Keratinocyte (primary cell): ENCODE measurements at regions not wholly inside any gene's neighbourhood (a gene's known extent, or its start where the extent isn't known, plus 50 kb on each side); places are given as distances from the start of the nearest gene placed in this dataset.

Experiments used
- EZH2 ChIP-seq: IDR thresholded peaks from one replicate; pipeline ENCODE4 v1.6.1; 2012; ENCODE audit warnings: inconsistent platforms, mild to moderate bottlenecking, low read length, moderate library complexity
- TF ChIP-seq, protein P1 (sequence below), 3 experiments: IDR thresholded peaks in 1 of 3; conservative IDR thresholded peaks in 1 of 3; optimal IDR thresholded peaks in 1 of 3; 2 replicates in 2 of 3; 3 replicates in 1 of 3; pipeline versions ENCODE3 to v1.5.1; 2011; ENCODE audit warnings: low read length in 3 of 3, mild to moderate bottlenecking in 3 of 3, moderate library complexity in 2 of 3, control low read depth in 1 of 3, inconsistent platforms in 1 of 3; ENCODE audit not compliant: insufficient read depth in 2 of 3; ENCODE audit errors: extremely low read depth in 1 of 3

GRCh38 chr14:82528016-82528415 lies 994.4 kb upstream of the SEL1L start:
- TF ChIP-seq, protein P1, sequence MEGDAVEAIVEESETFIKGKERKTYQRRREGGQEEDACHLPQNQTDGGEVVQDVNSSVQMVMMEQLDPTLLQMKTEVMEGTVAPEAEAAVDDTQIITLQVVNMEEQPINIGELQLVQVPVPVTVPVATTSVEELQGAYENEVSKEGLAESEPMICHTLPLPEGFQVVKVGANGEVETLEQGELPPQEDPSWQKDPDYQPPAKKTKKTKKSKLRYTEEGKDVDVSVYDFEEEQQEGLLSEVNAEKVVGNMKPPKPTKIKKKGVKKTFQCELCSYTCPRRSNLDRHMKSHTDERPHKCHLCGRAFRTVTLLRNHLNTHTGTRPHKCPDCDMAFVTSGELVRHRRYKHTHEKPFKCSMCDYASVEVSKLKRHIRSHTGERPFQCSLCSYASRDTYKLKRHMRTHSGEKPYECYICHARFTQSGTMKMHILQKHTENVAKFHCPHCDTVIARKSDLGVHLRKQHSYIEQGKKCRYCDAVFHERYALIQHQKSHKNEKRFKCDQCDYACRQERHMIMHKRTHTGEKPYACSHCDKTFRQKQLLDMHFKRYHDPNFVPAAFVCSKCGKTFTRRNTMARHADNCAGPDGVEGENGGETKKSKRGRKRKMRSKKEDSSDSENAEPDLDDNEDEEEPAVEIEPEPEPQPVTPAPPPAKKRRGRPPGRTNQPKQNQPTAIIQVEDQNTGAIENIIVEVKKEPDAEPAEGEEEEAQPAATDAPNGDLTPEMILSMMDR (optimal IDR thresholded peaks at IDR 0.05 in 1 of 3, IDR thresholded peaks at IDR 0.05 in 1 of 3, conservative IDR thresholded peaks at IDR 0.05 in 1 of 3; ENCODE audit: extremely low read depth in 1 of 3, insufficient read depth in 2 of 3, low read length in 3 of 3): no peak
- TF ChIP-seq EZH2: no peak
